Neural cell (in vitro differentiated cells): ENCODE measurements at regions not wholly inside any gene's neighbourhood (a gene's known extent, or its start where the extent isn't known, plus 50 kb on each side); places are given as distances from the start of the nearest gene placed in this dataset.

Experiments
- CTCF ChIP-seq: fragments of 450-650 bp; IDR thresholded peaks from 2 replicates; pipeline ENCODE4 v1.5.1; 2014; ENCODE audit warnings: antibody characterized with exemption, mild to moderate bottlenecking, moderate library complexity; ENCODE audit not compliant: poor library complexity, severe bottlenecking
- EP300 ChIP-seq: fragments of 450-650 bp; conservative IDR thresholded peaks from 2 replicates; pipeline ENCODE4 v1.6.1; 2014; ENCODE audit warnings: antibody characterized with exemption, mild to moderate bottlenecking, moderate library complexity; ENCODE audit not compliant: poor library complexity, severe bottlenecking
- EZH2 ChIP-seq: fragments of 200-600, 300-800 bp; shearing (Covaris generic), sonication (generic); IDR thresholded peaks from 2 replicates; pipeline ENCODE4 v1.6.1; 2014; ENCODE audit warnings: antibody characterized with exemption, low read length, borderline replicate concordance, mild to moderate bottlenecking; ENCODE audit not compliant: insufficient read depth, poor library complexity, severe bottlenecking
- MXI1 ChIP-seq: fragments of 450-650 bp; conservative IDR thresholded peaks from 2 replicates; pipeline ENCODE4 v1.6.1; 2014; ENCODE audit warnings: antibody characterized with exemption, mild to moderate bottlenecking; ENCODE audit not compliant: poor library complexity, severe bottlenecking
- POLR2AphosphoS5 ChIP-seq: IDR thresholded peaks from 2 replicates; pipeline ENCODE4 v1.6.1; 2012
- REST ChIP-seq: IDR thresholded peaks from 2 replicates; pipeline ENCODE4 v1.6.1; 2012; ENCODE audit warnings: borderline replicate concordance

GRCh38 chr11:56886455-56886854 is 102.3 kb upstream of the OR5AK2 start:
- TF ChIP-seq CTCF = no peak
- TF ChIP-seq EZH2 = no peak
- no peak for TF ChIP-seq MXI1
- TF ChIP-seq REST = no peak
- TF ChIP-seq POLR2AphosphoS5 = no peak
- no peak for TF ChIP-seq EP300
